ENCODE measurements at regions not wholly inside any gene's neighbourhood (a gene's known extent, or its start where the extent isn't known, plus 50 kb on each side); places are given as distances from the start of the nearest gene placed in this dataset.
"Not testable (repeated sequence)": the region's sequence is repeated elsewhere in the genome, so short reads cannot be mapped to it uniquely, and the experiment has no call there.

GRCh38 chr13:90605664-90606063, 741.8 kb upstream of the MIR17HG start:
- DNase-seq (ENCODE audit: low read depth in 2 of 2, low spot score in 1 of 2), result no peak

DNA sequence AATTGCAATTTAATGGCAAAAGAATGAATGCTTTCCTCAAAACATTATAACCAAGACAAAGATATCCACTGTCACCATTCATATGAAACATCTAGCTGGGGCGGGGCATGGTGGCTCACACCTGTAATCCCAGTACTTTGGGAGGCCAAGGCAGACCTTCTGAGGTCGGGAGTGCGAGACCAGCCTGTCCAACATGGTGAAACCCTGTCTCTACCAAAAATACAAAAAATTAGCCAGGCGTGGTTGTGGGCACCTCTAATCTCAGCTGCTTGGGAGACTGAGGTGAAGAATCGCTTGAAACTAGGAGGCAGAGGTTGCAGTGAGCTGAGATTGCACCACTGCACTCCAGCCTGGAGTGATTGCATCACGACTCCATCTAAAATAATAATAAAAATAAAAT, 740.6 kb upstream of the MIR17HG start:
- not testable (repeated sequence) for DNase-seq (ENCODE audit: low read depth in 2 of 2, low spot score in 1 of 2)

GRCh38 chr13:90612391-90612790, 735.1 kb upstream of the MIR17HG start:
- no peak for DNase-seq (ENCODE audit: low read depth in 2 of 2, low spot score in 1 of 2)

- no peak for DNase-seq (ENCODE audit: low read depth in 2 of 2, low spot score in 1 of 2)
These were observed 734.3 kb upstream of the MIR17HG start for GRCh38 chr13:90613076-90613795.

GRCh38 chr13:90615236-90615635, 732.3 kb upstream of the MIR17HG start:
- no peak for DNase-seq (ENCODE audit: low read depth in 2 of 2, low spot score in 1 of 2)

DNA sequence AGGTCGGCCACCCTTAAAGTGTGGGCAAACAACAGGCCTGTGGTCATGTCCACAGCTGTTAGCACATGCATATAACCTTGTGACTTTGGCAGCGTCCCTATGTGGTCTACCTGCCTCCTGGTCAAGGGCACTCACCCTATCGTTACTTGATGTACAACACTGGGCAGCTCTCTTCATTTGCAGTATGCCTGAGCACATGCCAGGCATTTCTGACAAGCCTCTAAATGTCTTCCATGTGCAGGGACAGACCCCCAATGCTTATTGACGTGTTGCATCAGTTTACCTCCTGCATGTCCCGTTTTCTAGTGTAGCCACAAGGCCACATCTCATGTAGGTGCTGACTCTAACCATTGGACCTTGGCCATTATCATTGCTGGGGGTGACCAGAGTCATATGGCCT, 731.7 kb upstream of the MIR17HG start:
- DNase-seq (ENCODE audit: low read depth in 2 of 2, low spot score in 1 of 2), result no peak

GRCh38 chr13:90618133-90618532, 729.4 kb upstream of the MIR17HG start:
- no peak for DNase-seq (ENCODE audit: low read depth in 2 of 2, low spot score in 1 of 2)

- no peak for DNase-seq (ENCODE audit: low read depth in 2 of 2, low spot score in 1 of 2)
These were observed 724.9 kb upstream of the MIR17HG start for GRCh38 chr13:90622541-90622940.

DNA sequence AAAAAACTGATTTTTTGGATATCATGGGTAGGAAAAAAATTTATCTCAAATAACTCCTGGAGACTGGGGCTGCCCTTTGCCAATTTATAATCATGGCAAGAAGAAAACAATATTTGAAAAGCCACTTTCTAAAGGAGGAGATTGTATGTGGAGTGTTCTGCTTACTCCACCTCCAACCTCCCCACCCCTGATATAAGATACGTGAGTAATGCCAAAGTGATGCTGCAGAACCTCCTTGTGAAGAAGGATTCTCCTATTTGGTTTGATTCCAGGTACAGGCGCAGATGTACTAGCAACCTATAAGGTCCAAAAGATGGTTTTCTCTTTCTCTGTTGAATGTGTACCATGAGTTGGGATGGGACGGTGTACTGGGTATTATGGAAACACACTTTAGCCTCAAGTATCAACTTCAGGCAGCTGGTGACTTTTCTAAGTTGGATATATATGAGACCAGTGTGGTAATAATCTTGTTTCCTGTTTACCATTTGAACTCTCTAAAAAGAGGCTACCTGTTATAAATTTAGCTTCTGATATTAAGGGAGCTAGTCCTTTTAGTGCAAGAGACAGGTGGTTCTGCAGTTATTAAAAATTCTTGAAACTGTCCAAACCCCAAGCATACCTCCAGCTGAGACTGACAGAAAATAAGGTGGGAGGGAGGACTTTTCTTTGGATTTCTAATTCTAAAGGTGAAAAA, 724.0 kb upstream of the MIR17HG start:
- DNase-seq (ENCODE audit: low read depth in 2 of 2, low spot score in 1 of 2), result no peak

DNA sequence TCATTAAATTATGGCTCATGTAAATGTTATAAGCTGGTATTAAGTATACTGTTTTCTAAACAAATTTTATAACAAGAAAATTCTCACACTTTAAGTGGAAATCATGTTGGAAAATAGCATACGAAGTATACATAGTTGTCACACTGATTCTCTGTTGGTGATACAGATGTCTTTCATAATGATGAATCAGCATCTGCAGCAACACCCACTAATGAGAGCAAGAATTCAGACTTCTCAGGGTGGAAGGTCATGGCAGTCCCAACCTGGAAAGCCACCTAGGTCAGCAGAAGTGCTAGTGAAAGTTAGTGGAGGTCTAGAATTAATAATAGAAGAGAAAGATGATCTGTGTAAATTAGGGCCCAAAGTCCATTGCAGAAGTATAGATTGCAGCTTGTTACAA, 719.7 kb upstream of the MIR17HG start:
- no peak for DNase-seq (ENCODE audit: low read depth in 2 of 2, low spot score in 1 of 2)

DNA sequence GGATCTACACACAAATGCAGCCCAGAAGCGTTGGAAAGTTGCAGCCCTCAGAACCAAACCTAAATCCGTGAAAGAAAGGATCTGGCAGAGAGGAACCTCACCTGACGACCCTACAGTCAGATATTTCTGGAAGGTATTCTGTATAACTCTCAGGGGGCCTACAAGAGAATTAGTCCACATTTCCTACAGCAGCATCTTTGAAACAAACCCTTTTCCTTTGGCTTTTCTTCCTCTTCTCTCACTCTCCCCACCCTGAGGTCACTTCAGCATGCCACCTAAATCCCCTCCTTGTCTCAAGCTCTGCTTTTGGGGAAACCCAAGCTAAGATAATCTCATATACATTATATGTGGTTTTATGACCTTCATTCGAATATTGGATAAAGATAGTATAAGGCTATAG, 719.0 kb upstream of the MIR17HG start:
- no peak for DNase-seq (ENCODE audit: low read depth in 2 of 2, low spot score in 1 of 2)

DNA sequence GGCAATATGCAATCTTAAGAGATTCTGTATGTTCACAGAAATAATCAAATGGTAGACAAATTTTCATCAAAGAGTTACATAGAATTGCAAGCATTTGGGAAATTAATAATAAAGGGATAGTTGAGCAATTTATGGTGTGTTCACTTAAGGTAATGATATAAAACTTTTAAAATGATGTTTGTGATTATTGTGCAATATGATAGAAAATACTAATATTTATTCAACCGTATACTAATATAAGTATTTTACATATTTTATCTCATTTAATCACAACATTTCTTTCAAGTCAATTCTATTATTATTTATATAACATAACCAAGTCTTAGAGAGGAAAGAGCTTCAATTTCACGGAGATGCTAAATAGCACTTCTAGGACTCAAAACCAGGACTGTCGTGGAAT, 716.8 kb upstream of the MIR17HG start:
- DNase-seq (ENCODE audit: low read depth in 2 of 2, low spot score in 1 of 2), result no peak

- DNase-seq (ENCODE audit: low read depth in 2 of 2, low spot score in 1 of 2), result no peak
These were observed 715.3 kb upstream of the MIR17HG start for GRCh38 chr13:90632184-90632583.

DNA sequence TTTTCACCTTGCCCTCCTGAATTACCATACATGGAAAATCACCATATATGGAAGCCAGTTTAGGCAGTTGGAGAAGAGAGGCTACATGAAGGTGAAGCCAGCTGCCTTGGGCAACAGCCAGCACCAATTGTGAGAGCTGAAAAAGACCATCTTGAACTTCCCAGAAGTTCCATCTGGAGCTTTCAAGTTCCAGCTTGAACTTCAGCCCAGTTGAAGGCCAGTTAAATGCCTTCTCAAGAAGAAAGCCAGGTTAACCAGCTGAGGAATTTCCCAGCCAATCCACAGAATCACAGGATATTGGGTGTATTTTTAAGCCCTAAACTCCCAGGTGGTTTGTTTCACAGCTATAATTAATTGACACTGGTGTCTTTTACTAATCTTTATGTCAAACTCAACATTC, 713.6 kb upstream of the MIR17HG start:
- DNase-seq (ENCODE audit: low read depth in 2 of 2, low spot score in 1 of 2), result no peak

GRCh38 chr13:90640976-90641375, 706.5 kb upstream of the MIR17HG start:
- DNase-seq (ENCODE audit: low read depth in 2 of 2, low spot score in 1 of 2), result no peak

GRCh38 chr13:90641884-90642283, 705.6 kb upstream of the MIR17HG start:
- DNase-seq (ENCODE audit: low read depth in 2 of 2, low spot score in 1 of 2), result no peak

- no peak for DNase-seq (ENCODE audit: low read depth in 2 of 2, low spot score in 1 of 2)
These were observed 701.9 kb upstream of the MIR17HG start for GRCh38 chr13:90645582-90645981.

GRCh38 chr13:90648497-90648896, 699.0 kb upstream of the MIR17HG start:
- DNase-seq (ENCODE audit: low read depth in 2 of 2, low spot score in 1 of 2), result no peak

DNA sequence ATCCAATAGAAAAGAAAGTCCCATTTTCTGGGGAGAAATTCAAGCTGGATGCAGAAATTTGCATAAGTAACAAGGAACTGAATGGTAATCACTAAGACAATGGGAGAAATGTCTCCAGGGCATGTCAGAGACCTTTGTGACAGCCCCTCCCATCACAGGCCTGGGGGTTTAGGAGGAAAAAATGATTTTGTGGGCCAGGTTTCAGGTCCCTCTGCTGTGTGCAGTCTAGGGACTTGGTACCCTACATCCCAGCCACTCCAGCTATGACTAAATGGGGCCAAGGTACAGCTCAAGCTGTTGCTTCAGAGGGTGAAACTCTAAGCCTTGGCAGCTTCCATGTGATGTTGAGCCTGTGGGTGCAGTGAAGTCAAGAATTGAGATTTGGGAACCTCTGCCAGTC, 695.5 kb upstream of the MIR17HG start:
- DNase-seq (ENCODE audit: low read depth in 2 of 2, low spot score in 1 of 2), result no peak

- no peak for DNase-seq (ENCODE audit: low read depth in 2 of 2, low spot score in 1 of 2)
These were observed 692.5 kb upstream of the MIR17HG start for GRCh38 chr13:90654970-90655369.

DNA sequence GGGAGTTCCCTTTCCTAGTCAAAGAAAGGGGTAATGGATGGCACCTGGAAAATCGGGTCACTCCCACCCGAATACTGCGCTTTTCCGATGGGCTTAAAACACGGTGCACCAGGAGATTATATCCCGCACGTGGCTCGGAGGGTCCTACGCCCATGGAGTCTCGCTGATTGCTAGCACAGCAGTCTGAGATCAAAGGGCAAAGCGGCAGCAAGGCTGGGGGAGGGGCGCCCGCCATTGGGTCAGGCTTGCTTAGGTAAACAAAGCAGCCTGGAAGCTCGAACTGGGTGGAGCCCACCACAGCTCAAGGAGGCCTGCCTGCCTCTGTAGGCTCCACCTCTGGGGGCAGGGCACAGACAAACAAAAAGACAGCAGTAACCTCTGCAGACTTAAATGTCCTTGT, 683.3 kb upstream of the MIR17HG start:
- not testable (repeated sequence) for DNase-seq (ENCODE audit: low read depth in 2 of 2, low spot score in 1 of 2)

DNA sequence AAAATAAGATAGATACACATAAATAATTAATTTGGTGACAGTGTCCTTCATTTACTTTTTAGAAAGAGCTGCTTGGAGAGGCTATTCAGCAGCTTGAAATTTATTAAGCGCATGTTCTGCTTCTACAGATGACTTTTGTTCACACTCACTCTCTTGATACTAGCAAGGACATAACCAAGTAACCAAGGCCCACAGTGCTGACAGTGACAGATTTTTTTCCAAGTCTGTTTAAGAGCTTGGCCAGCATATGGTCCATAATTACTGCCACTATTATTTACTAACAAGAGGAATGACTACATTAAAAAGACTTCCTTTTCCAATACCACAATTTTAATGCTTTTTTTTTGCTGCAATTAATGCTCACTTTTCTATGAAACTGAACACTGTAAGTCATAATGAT, 673.7 kb upstream of the MIR17HG start:
- DNase-seq (ENCODE audit: low read depth in 2 of 2, low spot score in 1 of 2), result no peak

GRCh38 chr13:90675129-90675528, 672.4 kb upstream of the MIR17HG start:
- no peak for DNase-seq (ENCODE audit: low read depth in 2 of 2, low spot score in 1 of 2)
